ENCODE measurements at regions not wholly inside any gene's neighbourhood (a gene's known extent, or its start where the extent isn't known, plus 50 kb on each side); places are given as distances from the start of the nearest gene placed in this dataset.

DNA sequence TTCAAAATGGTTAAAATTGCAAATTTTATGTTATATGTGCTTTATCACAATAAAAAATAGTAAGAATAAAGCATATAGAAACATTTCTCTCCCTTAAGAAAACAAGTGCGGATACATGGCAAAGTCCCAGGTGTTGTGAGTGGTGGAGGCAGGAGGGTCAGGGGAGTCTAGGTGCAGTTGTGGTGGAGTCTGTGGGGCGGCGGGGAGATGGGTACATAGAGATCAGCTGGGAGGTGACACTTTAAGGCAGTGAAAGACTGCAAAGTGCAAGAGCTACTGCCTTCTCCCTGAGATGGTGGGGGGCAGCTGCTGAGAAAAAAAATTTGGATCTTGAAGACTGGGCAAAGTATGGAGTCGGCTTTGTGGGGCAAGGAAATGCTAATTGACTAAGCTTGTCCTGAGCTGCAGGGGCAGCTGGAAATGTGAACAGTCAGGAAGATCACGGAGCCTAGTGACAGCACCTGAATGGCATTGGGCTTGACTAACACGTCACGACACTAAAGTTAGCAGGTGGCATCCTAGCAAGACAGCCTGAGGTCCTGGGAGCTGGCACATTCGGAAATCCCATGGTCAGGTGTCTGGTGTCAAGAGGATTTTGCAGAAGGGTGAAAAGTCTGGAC lies 72.9 kb upstream of the IRS2 start:
- TF ChIP-seq, protein P1, sequence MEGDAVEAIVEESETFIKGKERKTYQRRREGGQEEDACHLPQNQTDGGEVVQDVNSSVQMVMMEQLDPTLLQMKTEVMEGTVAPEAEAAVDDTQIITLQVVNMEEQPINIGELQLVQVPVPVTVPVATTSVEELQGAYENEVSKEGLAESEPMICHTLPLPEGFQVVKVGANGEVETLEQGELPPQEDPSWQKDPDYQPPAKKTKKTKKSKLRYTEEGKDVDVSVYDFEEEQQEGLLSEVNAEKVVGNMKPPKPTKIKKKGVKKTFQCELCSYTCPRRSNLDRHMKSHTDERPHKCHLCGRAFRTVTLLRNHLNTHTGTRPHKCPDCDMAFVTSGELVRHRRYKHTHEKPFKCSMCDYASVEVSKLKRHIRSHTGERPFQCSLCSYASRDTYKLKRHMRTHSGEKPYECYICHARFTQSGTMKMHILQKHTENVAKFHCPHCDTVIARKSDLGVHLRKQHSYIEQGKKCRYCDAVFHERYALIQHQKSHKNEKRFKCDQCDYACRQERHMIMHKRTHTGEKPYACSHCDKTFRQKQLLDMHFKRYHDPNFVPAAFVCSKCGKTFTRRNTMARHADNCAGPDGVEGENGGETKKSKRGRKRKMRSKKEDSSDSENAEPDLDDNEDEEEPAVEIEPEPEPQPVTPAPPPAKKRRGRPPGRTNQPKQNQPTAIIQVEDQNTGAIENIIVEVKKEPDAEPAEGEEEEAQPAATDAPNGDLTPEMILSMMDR (IDR thresholded peaks at IDR 0.05; ENCODE audit: insufficient read depth, low read depth, low read length, missing control alignments): no peak
- no peak for DNase-seq (ENCODE audit: low read depth)

DNA sequence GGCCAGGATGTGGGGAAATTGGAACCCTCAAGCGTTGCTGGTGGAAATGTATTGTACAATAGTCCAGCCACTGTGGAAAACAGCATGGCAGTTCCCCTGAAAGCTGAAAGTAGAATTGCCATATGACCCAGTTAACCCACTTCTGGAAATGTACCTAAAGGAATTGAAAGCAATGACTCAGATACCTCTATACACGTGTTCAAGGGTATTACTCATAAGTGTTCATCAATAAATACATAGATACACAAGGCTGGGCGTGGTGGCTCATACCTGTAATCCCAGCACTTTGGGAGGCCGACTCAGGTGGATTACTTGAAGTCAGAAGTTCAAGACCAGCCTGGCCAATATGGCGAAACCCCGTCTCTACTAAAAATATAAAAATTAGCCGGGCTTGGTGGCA lies 71.9 kb upstream of the IRS2 start:
- DNase-seq (ENCODE audit: low read depth): peak; percentile 86
- no peak overlapping the region for H3K4me3 ChIP-seq (ENCODE audit: low read length)
- TF ChIP-seq, protein P1 (IDR thresholded peaks at IDR 0.05; ENCODE audit: insufficient read depth, low read depth, low read length, missing control alignments): no peak

More for the DNA sequence above, 72.9 kb upstream of the IRS2 start:
- no peak overlapping the region for H3K4me3 ChIP-seq (ENCODE audit: low read length)

DNA sequence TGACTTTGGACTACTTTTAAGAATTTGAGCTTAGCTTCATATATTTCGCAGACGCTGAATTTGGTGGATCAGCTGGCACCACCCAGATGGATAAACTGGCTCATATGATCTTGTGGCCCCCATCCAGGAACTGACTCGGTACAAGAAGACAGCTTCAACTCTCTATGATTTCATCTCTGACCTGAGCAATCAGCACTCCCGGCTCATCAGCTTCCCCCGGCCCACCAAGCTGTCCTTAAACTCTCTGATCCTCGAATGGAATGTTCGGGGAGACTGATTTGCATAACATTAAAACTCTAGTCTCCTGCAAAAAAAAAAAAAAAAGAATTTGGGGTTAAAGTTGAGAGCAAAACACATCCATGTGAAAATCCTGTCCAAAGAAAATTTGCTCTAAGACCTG lies 71.4 kb upstream of the IRS2 start:
- H3K4me3 ChIP-seq (ENCODE audit: low read length): no peak overlapping the region
- TF ChIP-seq, protein P1 (IDR thresholded peaks at IDR 0.05; ENCODE audit: insufficient read depth, low read depth, low read length, missing control alignments): no peak
- no peak for DNase-seq (ENCODE audit: low read depth)

DNA sequence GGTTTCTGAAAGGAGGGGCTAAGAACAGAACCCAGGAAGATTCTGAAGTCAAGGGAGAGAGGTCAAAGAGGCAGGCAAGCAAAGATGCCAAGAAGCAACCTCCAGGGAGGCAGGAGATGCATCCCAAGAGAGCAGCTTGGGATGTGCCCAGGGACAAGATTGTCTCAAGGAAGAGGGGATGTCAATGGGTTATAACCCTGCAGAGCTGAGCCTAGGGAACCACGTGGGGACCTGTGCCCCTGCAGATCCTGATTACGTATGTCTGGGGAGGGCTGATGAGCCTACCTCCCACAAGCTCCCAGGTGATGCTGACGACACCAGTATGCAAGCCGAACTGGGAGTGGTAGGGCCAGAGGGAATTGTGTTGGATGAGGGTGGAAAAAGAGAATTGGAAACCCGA lies 70.9 kb upstream of the IRS2 start:
- no peak overlapping the region for H3K4me3 ChIP-seq (ENCODE audit: low read length)

DNA sequence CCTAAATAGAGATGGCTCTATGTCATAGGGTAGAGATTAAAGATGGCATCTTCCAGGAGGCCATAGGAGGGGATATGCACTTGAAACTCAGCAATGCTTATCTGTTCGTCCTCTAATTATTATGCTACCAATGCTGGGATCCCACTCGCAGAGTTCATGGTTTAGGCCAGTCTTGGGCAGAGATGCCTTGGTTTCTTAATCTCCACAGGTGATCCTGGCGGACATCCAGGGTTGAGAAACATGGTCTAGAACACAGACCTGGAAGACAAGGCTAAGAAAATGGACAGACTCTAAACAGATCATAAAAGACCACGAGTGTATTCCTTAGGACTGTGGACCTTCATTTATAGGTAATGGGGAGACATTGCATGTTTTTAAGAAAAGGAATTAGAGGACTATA lies 70.0 kb upstream of the IRS2 start:
- DNase-seq (ENCODE audit: low read depth): no peak
- no peak overlapping the region for H3K4me3 ChIP-seq (ENCODE audit: low read length)
- TF ChIP-seq, protein P1 (IDR thresholded peaks at IDR 0.05; ENCODE audit: insufficient read depth, low read depth, low read length, missing control alignments): no peak

More for the DNA sequence above, 70.9 kb upstream of the IRS2 start:
- TF ChIP-seq, protein P1 (IDR thresholded peaks at IDR 0.05; ENCODE audit: insufficient read depth, low read depth, low read length, missing control alignments): no peak
- DNase-seq (ENCODE audit: low read depth): no peak

DNA sequence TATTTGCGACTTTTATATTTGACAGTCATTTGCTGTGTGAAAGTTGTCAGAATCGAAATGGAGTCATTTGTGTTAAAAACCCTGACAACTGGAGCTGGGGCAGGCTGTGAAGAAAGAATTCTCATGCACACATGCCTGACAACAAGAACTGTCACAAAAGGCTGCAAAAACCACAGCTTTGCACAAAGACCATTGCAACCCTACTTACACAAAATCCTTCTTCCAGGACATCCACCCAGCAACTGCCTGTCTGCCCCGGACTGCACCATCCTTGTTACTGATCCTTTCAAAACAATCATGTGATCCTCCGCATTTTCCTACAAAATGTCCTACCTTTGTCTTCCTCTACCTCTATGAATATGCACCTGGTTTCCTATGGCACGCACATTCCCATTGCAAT lies 66.8 kb upstream of the IRS2 start:
- H3K4me3 ChIP-seq (ENCODE audit: low read length): no peak overlapping the region
- DNase-seq (ENCODE audit: low read depth): no peak
- TF ChIP-seq, protein P1 (IDR thresholded peaks at IDR 0.05; ENCODE audit: insufficient read depth, low read depth, low read length, missing control alignments): no peak

DNA sequence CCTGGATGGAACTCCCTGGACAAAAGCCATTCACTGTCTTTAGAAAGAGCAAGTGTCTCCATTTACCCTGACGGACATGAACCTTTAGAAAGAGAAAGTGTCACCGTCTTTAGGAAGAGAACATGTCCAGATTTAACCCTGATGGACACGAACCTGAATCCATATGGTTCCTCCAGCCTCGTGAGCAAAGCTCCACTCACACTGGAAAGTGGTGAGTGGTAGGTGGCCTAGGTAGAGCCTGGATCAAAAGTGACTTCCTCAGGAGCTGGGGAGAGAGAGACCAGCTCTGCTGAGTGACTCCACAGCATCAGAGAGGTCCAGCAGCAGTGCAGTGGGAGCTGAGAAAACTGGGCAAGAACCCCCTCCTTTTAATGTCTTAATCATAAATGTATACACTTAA lies 59.8 kb upstream of the IRS2 start:
- H3K4me3 ChIP-seq (ENCODE audit: low read length): no peak overlapping the region
- DNase-seq (ENCODE audit: low read depth): no peak
- TF ChIP-seq, protein P1 (IDR thresholded peaks at IDR 0.05; ENCODE audit: insufficient read depth, low read depth, low read length, missing control alignments): no peak
